ENCODE measurements at regions not wholly inside any gene's neighbourhood (a gene's known extent, or its start where the extent isn't known, plus 50 kb on each side); places are given as distances from the start of the nearest gene placed in this dataset.
"Not testable (repeated sequence)": the region's sequence is repeated elsewhere in the genome, so short reads cannot be mapped to it uniquely, and the experiment has no call there.

GRCh38 chr15:79641841-79642240, 209.7 kb downstream of the MINAR1 start:
- no peak for DNase-seq
- TF ChIP-seq POLR2A (IDR thresholded peaks at IDR 0.05; ENCODE audit: low read length): no peak
- no peak for TF ChIP-seq GATA1 (IDR thresholded peaks at IDR 0.05; ENCODE audit: low read depth, low read length)

- no peak for DNase-seq
Measured at GRCh38 chr15:79643393-79643792, 211.3 kb downstream of the MINAR1 start.

DNA sequence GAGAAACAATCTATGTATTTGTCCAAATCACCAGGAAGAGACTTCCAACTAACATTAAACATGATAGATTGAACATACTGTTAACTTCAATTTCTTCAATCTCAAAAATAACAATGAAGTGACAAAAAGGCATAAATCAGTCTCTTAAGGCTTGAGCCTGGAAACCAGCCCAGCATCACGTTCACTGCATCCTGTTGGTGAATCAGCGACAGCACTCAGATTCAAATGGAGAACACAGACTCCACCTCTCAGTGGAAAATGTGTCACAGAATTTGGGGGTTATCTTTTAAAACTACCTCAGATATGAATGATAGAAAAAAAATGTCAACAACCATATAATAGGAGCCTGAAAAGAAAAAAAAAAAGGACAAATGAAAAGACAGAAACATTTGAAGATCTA, 212.0 kb downstream of the MINAR1 start:
- DNase-seq: no peak
- TF ChIP-seq POLR2A (IDR thresholded peaks at IDR 0.05; ENCODE audit: low read length) (no peak), GATA1 (IDR thresholded peaks at IDR 0.05; ENCODE audit: low read depth, low read length) (no peak)

More at GRCh38 chr15:79643393-79643792, 211.3 kb downstream of the MINAR1 start:
- TF ChIP-seq GATA1 (IDR thresholded peaks at IDR 0.05; ENCODE audit: low read depth, low read length) (no peak), POLR2A (IDR thresholded peaks at IDR 0.05; ENCODE audit: low read length) (no peak)

DNA sequence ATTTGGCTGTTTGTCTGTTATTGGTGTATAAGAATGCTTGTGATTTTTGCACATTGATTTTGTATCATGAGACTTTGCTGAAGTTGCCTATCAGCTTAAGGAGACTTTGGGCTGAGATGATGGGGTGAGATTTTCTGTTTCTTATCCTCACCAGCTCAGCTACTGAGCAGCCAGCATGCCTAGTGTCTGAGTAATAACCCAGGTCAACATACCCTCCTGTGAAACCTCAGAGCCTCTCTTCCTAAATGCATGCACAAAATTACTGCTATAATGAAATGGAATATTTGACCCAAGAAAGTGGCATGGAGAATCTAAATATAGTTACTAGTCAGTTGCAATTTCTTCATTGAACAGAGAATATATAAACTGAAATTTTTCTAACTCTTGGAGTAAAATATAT, 220.8 kb downstream of the MINAR1 start:
- not testable (repeated sequence) for DNase-seq

DNA sequence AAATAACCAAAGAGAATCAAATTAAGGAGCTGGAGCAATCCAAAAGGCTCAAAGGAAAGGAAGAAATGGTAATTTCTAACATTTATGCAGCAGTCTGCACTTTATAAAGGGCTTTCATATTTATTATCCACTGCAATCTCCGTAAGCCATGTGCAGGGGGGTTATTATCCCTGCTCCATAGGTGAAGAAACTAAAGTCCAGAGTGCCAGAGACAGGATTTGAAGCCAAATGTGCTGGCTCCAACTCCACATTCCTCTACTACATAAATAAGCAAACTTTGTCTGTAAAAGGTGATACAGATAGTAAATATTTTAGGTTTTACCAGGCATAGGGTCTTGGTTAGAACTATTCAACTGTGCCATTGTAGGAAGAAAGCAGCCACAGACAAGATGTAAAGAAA, 221.4 kb downstream of the MINAR1 start:
- no peak for DNase-seq
- TF ChIP-seq POLR2A (IDR thresholded peaks at IDR 0.05; ENCODE audit: low read length) (no peak), GATA1 (IDR thresholded peaks at IDR 0.05; ENCODE audit: low read depth, low read length) (no peak)

DNA sequence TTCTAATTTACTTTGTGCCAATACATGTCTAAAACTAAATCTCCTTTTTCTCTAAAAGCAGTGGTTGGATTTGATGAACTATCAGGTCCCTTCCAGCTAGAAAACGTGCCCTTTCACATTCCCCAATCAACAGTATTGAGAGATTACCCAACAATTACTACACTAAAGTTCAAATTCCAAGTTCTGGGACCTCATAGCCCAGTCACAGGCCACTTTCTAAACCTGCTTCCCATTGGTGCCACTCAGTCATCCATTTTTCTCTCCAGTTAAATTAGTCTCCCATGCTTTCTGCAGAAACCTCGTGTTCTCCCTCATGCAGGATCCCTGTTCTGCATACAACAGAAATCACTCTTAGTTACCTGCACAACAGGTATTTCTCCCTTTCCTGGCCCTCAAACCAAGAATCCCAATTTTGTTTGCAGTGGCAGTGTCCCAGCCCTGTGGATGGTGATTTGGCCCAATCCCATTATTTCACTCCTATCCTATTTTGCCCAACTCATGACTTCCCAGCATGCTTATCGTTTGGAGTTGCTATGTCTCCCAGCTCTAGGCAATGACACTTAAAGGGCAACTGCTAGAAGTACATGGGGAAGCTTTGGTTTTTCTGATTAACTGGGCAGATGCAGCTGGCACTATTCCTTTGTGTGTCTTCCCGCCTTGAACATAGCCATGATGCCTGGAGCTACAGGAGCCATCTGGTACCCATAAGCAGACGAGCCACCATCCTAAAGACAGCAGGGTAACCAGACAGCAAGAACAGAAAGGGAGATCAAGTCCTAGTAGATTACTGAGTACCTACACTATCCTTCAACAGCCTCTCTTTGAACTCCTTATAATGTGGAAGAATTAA, 224.2 kb downstream of the MINAR1 start:
- TF ChIP-seq POLR2A (IDR thresholded peaks at IDR 0.05; ENCODE audit: low read length) (no peak), GATA1 (IDR thresholded peaks at IDR 0.05; ENCODE audit: low read depth, low read length) (no peak)
- no peak for DNase-seq

- TF ChIP-seq POLR2A (IDR thresholded peaks at IDR 0.05; ENCODE audit: low read length) (no peak), GATA1 (IDR thresholded peaks at IDR 0.05; ENCODE audit: low read depth, low read length) (no peak)
- no peak for DNase-seq
Measured at GRCh38 chr15:79657722-79658121, 225.6 kb downstream of the MINAR1 start.

GRCh38 chr15:79659691-79660090, 227.6 kb downstream of the MINAR1 start:
- no peak for TF ChIP-seq POLR2A (IDR thresholded peaks at IDR 0.05; ENCODE audit: low read length)
- TF ChIP-seq GATA1 (IDR thresholded peaks at IDR 0.05; ENCODE audit: low read depth, low read length): no peak

DNA sequence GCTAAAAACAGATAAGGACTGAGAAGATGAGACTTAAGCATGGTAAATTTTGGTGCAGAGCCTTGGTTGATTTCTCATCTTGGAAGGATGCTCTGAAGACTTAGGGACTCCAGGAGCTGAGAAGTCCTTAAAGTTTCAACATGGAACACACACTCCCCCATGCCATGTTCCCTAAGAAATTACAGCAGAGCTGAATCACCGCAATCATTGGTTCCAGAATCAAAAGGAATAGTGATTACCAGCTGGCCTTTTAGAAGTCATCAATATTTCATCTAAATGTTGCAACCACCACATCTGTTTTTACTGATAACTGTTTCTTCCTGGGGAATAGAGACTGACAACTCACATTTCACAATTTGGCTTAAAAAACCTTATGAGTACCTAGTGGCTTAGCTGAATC, 229.3 kb downstream of the MINAR1 start:
- no peak for DNase-seq
- no peak for TF ChIP-seq POLR2A (IDR thresholded peaks at IDR 0.05; ENCODE audit: low read length)
- no peak for TF ChIP-seq GATA1 (IDR thresholded peaks at IDR 0.05; ENCODE audit: low read depth, low read length)

More at GRCh38 chr15:79659691-79660090, 227.6 kb downstream of the MINAR1 start:
- DNase-seq: no peak

GRCh38 chr15:79673416-79674123, 223.2 kb downstream of the MTHFS start:
- DNase-seq: no peak
- TF ChIP-seq POLR2A (IDR thresholded peaks at IDR 0.05; ENCODE audit: low read length) (no peak), GATA1 (IDR thresholded peaks at IDR 0.05; ENCODE audit: low read depth, low read length) (no peak)

DNA sequence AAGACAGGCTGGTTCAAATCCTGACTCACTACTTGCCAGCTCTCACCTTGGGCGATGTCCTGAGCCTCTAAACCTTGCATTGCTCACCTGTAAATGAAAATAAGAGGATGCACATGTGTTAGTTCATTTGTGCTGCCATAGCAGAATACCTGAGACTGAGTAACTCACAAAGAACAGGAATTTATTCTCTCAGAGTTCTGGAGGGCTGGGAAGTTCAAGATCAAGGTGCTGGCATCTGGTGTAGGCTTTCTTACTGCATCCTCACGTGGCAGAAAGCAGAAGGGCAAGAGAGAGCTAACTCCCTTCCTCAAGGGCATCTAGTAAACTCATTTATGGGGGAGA, 222.7 kb downstream of the MTHFS start:
- no peak for TF ChIP-seq GATA1 (IDR thresholded peaks at IDR 0.05; ENCODE audit: low read depth, low read length)
- TF ChIP-seq POLR2A (IDR thresholded peaks at IDR 0.05; ENCODE audit: low read length): no peak
- no peak for DNase-seq

DNA sequence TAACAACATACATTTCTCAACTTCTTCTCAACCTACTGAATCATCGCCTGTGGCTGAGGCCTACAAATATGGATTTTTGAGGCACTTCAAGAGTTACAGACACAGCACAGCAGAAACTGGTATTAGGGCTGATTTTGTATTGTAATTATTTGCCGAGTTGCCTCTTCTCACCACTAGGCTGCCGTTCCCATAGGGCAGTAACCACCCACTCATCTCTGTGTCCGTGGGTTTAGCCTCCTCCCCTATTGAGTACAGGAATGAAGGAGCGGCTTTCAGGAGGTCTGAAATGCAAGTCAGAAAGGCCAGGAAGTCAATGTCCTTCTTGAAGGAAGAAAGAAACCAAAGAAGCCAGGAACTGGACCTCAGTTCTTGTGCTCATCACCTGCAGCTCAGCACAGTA, 220.8 kb downstream of the MTHFS start:
- no peak for TF ChIP-seq POLR2A (IDR thresholded peaks at IDR 0.05; ENCODE audit: low read length)
- no peak for TF ChIP-seq GATA1 (IDR thresholded peaks at IDR 0.05; ENCODE audit: low read depth, low read length)
- DNase-seq: no peak

DNA sequence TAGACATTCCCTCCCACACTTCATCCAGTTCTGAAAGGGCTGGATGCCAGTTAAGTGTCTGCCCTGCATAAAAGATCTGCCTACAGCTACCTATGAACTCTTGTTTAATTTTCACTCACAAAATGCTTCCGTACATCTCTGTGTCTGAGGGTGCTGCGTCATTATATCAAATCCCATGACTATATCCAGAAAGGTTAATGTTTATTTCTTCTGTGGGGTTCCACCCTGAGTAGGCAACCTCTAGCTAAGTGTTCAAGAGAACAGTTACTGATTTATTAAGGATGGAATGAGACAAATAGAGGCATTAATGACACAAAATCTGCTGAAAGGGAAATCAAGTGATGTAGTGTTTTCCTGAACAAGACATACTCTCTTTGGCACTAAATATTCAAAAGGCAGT, 220.2 kb downstream of the MTHFS start:
- TF ChIP-seq GATA1 (IDR thresholded peaks at IDR 0.05; ENCODE audit: low read depth, low read length): no peak
- TF ChIP-seq POLR2A (IDR thresholded peaks at IDR 0.05; ENCODE audit: low read length): no peak
- DNase-seq: no peak

GRCh38 chr15:79677241-79677640, 219.6 kb downstream of the MTHFS start:
- no peak for DNase-seq
- TF ChIP-seq POLR2A (IDR thresholded peaks at IDR 0.05; ENCODE audit: low read length): no peak
- TF ChIP-seq GATA1 (IDR thresholded peaks at IDR 0.05; ENCODE audit: low read depth, low read length): no peak
